ENCODE measurements at regions not wholly inside any gene's neighbourhood (a gene's known extent, or its start where the extent isn't known, plus 50 kb on each side); places are given as distances from the start of the nearest gene placed in this dataset.

- TF ChIP-seq, protein P1, sequence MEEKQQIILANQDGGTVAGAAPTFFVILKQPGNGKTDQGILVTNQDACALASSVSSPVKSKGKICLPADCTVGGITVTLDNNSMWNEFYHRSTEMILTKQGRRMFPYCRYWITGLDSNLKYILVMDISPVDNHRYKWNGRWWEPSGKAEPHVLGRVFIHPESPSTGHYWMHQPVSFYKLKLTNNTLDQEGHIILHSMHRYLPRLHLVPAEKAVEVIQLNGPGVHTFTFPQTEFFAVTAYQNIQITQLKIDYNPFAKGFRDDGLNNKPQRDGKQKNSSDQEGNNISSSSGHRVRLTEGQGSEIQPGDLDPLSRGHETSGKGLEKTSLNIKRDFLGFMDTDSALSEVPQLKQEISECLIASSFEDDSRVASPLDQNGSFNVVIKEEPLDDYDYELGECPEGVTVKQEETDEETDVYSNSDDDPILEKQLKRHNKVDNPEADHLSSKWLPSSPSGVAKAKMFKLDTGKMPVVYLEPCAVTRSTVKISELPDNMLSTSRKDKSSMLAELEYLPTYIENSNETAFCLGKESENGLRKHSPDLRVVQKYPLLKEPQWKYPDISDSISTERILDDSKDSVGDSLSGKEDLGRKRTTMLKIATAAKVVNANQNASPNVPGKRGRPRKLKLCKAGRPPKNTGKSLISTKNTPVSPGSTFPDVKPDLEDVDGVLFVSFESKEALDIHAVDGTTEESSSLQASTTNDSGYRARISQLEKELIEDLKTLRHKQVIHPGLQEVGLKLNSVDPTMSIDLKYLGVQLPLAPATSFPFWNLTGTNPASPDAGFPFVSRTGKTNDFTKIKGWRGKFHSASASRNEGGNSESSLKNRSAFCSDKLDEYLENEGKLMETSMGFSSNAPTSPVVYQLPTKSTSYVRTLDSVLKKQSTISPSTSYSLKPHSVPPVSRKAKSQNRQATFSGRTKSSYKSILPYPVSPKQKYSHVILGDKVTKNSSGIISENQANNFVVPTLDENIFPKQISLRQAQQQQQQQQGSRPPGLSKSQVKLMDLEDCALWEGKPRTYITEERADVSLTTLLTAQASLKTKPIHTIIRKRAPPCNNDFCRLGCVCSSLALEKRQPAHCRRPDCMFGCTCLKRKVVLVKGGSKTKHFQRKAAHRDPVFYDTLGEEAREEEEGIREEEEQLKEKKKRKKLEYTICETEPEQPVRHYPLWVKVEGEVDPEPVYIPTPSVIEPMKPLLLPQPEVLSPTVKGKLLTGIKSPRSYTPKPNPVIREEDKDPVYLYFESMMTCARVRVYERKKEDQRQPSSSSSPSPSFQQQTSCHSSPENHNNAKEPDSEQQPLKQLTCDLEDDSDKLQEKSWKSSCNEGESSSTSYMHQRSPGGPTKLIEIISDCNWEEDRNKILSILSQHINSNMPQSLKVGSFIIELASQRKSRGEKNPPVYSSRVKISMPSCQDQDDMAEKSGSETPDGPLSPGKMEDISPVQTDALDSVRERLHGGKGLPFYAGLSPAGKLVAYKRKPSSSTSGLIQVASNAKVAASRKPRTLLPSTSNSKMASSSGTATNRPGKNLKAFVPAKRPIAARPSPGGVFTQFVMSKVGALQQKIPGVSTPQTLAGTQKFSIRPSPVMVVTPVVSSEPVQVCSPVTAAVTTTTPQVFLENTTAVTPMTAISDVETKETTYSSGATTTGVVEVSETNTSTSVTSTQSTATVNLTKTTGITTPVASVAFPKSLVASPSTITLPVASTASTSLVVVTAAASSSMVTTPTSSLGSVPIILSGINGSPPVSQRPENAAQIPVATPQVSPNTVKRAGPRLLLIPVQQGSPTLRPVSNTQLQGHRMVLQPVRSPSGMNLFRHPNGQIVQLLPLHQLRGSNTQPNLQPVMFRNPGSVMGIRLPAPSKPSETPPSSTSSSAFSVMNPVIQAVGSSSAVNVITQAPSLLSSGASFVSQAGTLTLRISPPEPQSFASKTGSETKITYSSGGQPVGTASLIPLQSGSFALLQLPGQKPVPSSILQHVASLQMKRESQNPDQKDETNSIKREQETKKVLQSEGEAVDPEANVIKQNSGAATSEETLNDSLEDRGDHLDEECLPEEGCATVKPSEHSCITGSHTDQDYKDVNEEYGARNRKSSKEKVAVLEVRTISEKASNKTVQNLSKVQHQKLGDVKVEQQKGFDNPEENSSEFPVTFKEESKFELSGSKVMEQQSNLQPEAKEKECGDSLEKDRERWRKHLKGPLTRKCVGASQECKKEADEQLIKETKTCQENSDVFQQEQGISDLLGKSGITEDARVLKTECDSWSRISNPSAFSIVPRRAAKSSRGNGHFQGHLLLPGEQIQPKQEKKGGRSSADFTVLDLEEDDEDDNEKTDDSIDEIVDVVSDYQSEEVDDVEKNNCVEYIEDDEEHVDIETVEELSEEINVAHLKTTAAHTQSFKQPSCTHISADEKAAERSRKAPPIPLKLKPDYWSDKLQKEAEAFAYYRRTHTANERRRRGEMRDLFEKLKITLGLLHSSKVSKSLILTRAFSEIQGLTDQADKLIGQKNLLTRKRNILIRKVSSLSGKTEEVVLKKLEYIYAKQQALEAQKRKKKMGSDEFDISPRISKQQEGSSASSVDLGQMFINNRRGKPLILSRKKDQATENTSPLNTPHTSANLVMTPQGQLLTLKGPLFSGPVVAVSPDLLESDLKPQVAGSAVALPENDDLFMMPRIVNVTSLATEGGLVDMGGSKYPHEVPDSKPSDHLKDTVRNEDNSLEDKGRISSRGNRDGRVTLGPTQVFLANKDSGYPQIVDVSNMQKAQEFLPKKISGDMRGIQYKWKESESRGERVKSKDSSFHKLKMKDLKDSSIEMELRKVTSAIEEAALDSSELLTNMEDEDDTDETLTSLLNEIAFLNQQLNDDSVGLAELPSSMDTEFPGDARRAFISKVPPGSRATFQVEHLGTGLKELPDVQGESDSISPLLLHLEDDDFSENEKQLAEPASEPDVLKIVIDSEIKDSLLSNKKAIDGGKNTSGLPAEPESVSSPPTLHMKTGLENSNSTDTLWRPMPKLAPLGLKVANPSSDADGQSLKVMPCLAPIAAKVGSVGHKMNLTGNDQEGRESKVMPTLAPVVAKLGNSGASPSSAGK (IDR thresholded peaks at IDR 0.05), result no peak
- no peak for TF ChIP-seq C11orf30 (IDR thresholded peaks at IDR 0.05; ENCODE audit: low read depth)
Measured at GRCh38 chr4:52421811-52422213, 237.3 kb downstream of the USP46 start (continued).
